ENCODE measurements at regions not wholly inside any gene's neighbourhood (a gene's known extent, or its start where the extent isn't known, plus 50 kb on each side); places are given as distances from the start of the nearest gene placed in this dataset.

GRCh38 chr9:16121168-16121567, 568.3 kb downstream of the CCDC171 start:
- no peak for DNase-seq
- TF ChIP-seq GATA1 (IDR thresholded peaks at IDR 0.05; ENCODE audit: low read depth, low read length) = no peak
- no peak for TF ChIP-seq POLR2A (IDR thresholded peaks at IDR 0.05; ENCODE audit: low read length)

- TF ChIP-seq POLR2A (IDR thresholded peaks at IDR 0.05; ENCODE audit: low read length) = no peak
- TF ChIP-seq GATA1 (IDR thresholded peaks at IDR 0.05; ENCODE audit: low read depth, low read length) = no peak
- DNase-seq = no peak
These were observed 568.9 kb downstream of the CCDC171 start for GRCh38 chr9:16121601-16122286.

GRCh38 chr9:16125629-16126028, 572.8 kb downstream of the CCDC171 start:
- DNase-seq = no peak
- no peak for TF ChIP-seq POLR2A (IDR thresholded peaks at IDR 0.05; ENCODE audit: low read length)
- TF ChIP-seq GATA1 (IDR thresholded peaks at IDR 0.05; ENCODE audit: low read depth, low read length) = no peak

- DNase-seq = no peak
- TF ChIP-seq POLR2A (IDR thresholded peaks at IDR 0.05; ENCODE audit: low read length) = no peak
- no peak for TF ChIP-seq GATA1 (IDR thresholded peaks at IDR 0.05; ENCODE audit: low read depth, low read length)
These were observed 573.2 kb downstream of the CCDC171 start for GRCh38 chr9:16126042-16126441.

GRCh38 chr9:16128003-16128402, 575.2 kb downstream of the CCDC171 start:
- DNase-seq = no peak
- no peak for TF ChIP-seq POLR2A (IDR thresholded peaks at IDR 0.05; ENCODE audit: low read length)
- TF ChIP-seq GATA1 (IDR thresholded peaks at IDR 0.05; ENCODE audit: low read depth, low read length) = no peak

- no peak for DNase-seq
- TF ChIP-seq POLR2A (IDR thresholded peaks at IDR 0.05; ENCODE audit: low read length) = no peak
- no peak for TF ChIP-seq GATA1 (IDR thresholded peaks at IDR 0.05; ENCODE audit: low read depth, low read length)
These were observed 578.4 kb downstream of the CCDC171 start for GRCh38 chr9:16131264-16131663.

GRCh38 chr9:16132513-16132912, 579.7 kb downstream of the CCDC171 start:
- no peak for DNase-seq
- TF ChIP-seq POLR2A (IDR thresholded peaks at IDR 0.05; ENCODE audit: low read length) (no peak), GATA1 (IDR thresholded peaks at IDR 0.05; ENCODE audit: low read depth, low read length) (no peak)

GRCh38 chr9:16133032-16133431, 580.2 kb downstream of the CCDC171 start:
- no peak for DNase-seq

GRCh38 chr9:16133556-16134227, 580.8 kb downstream of the CCDC171 start:
- TF ChIP-seq GATA1 (IDR thresholded peaks at IDR 0.05; ENCODE audit: low read depth, low read length) (no peak), POLR2A (IDR thresholded peaks at IDR 0.05; ENCODE audit: low read length) (no peak)
- peak; percentile 73 to 79 for DNase-seq

More at GRCh38 chr9:16133032-16133431, 580.2 kb downstream of the CCDC171 start:
- no peak for TF ChIP-seq GATA1 (IDR thresholded peaks at IDR 0.05; ENCODE audit: low read depth, low read length)
- TF ChIP-seq POLR2A (IDR thresholded peaks at IDR 0.05; ENCODE audit: low read length) = no peak

- DNase-seq = no peak
- TF ChIP-seq POLR2A (IDR thresholded peaks at IDR 0.05; ENCODE audit: low read length) (no peak), GATA1 (IDR thresholded peaks at IDR 0.05; ENCODE audit: low read depth, low read length) (no peak)
These were observed 581.5 kb downstream of the CCDC171 start for GRCh38 chr9:16134351-16134750.

GRCh38 chr9:16135968-16136367, 583.1 kb downstream of the CCDC171 start:
- no peak for DNase-seq
- TF ChIP-seq POLR2A (IDR thresholded peaks at IDR 0.05; ENCODE audit: low read length) (no peak), GATA1 (IDR thresholded peaks at IDR 0.05; ENCODE audit: low read depth, low read length) (no peak)

GRCh38 chr9:16136451-16136850, 583.6 kb downstream of the CCDC171 start:
- DNase-seq = no peak
- TF ChIP-seq GATA1 (IDR thresholded peaks at IDR 0.05; ENCODE audit: low read depth, low read length) (no peak), POLR2A (IDR thresholded peaks at IDR 0.05; ENCODE audit: low read length) (no peak)

GRCh38 chr9:16136961-16137360, 584.1 kb downstream of the CCDC171 start:
- TF ChIP-seq POLR2A (IDR thresholded peaks at IDR 0.05; ENCODE audit: low read length) (no peak), GATA1 (IDR thresholded peaks at IDR 0.05; ENCODE audit: low read depth, low read length) (no peak)
- DNase-seq = no peak

GRCh38 chr9:16138561-16139491, 586.0 kb downstream of the CCDC171 start:
- no peak for DNase-seq
- no peak for TF ChIP-seq POLR2A (IDR thresholded peaks at IDR 0.05; ENCODE audit: low read length)
- TF ChIP-seq GATA1 (IDR thresholded peaks at IDR 0.05; ENCODE audit: low read depth, low read length) = no peak
